Renal cortex interstitium (tissue), 11 donors: ENCODE measurements at regions not wholly inside any gene's neighbourhood (a gene's known extent, or its start where the extent isn't known, plus 50 kb on each side); places are given as distances from the start of the nearest gene placed in this dataset.

Experiments used
- DNase-seq, 11 donors: peaks; one replicate each; pipeline ENCODE4 v3.0.0-alpha.2; 2013; ENCODE audit warnings: low read depth in 9 of 11, low spot score in 4 of 11; ENCODE audit errors: extremely low read depth in 1 of 11

- no peak for DNase-seq
These were observed 113.4 kb upstream of the C11orf87 start for GRCh38 chr11:109308551-109308950.

DNA sequence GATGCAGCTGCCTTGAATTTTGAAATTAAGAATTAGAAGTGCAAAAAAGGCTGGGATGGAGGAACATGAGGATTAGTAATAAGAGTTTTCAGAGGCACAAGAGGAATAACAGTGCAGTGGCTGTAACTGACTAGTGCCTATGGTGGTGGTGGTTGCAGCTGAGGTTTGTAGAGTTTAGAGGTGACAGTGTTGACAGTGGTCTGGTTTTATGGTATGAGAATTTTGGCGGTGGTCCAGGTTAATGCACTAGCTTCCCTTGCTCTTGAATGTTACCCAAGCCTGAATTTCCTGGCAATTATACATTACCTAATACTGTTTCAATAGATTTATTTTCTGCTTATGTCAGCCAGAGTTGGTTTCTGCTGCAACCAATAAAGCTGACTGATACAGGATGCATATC is 112.8 kb upstream of the C11orf87 start:
- peak in 2 of 11 donors; percentile 4 to 8 for DNase-seq

- no peak for DNase-seq
These were observed 104.3 kb upstream of the C11orf87 start for GRCh38 chr11:109317726-109318125.

DNA sequence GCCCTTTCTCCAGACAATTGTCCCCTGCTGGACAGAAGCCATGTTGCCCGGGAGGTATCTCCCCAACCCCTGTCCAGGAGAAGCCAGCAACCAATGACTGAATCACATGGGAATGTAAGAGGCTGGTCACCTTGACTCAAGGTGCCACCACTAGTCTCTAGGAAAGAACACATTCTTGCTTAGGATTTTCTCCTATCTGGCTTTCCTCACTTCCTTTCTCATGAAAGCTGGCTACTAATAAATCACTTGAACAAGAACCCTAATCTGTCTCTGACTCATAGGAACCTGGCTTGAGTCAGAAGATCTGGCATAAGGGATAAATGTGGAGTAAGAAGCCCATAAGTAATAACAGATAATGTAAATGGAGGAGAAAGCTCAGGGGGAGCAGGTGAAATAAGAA is 101.4 kb upstream of the C11orf87 start:
- DNase-seq: no peak

DNA sequence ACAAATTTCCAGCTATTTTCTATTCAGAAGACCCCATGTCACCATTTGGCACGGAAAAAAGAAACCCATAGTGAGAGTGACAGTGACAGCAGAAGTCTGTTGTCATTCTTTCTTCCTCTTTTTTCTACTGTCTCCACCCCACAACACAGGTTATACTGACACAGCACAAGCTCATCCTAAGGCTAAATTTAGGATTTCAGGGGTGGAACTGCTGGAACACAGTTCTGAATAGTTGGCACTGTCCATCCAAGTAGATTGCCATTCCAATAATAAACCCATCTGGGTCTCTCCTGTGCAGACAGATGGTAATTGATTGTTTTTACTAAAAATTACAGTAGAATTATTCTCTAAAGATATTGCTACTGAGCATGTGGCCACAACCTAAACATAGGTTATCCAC is 95.2 kb upstream of the C11orf87 start:
- DNase-seq: no peak

GRCh38 chr11:109329716-109330115 is 92.3 kb upstream of the C11orf87 start:
- no peak for DNase-seq

DNA sequence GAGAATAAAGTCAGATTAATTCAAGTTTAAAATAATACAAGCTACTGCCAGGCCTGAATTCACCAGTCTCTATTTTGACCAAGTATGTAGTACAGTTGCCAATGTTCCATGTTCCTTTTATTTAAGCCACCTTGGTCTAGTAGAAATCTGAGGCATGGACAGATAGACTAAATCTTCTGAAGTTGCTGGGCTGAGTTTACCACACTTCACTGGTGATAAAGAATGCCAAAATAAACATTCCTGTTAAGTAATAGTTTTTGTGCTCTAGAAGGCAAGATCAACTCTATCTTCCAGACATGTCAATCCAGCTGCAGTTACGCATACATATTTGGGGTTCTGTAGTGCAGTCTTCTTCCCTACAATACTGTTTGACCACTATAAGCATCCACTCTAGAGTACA is 83.9 kb upstream of the C11orf87 start:
- DNase-seq: no peak

DNA sequence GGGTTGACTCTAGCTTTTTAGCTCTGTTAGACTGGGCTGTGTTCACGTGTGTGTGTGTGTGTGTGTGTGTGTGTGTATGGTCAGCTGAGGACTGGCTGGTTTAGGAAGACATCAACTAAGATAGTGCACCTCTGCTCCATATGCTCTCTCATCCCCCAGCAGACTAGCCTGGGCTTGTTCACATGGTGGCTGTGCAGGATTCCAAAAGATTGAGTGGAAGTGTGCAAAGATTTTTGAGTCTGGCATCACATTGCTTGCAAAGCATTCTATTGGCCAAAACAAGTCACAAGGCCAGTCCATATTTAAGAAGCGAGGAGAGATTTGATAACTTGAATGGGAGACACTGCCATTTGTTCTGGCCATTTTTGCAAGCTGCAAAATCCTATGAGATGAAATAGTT is 79.7 kb upstream of the C11orf87 start:
- no peak for DNase-seq

- no peak for DNase-seq
These were observed 78.7 kb upstream of the C11orf87 start for GRCh38 chr11:109343242-109343641.

DNA sequence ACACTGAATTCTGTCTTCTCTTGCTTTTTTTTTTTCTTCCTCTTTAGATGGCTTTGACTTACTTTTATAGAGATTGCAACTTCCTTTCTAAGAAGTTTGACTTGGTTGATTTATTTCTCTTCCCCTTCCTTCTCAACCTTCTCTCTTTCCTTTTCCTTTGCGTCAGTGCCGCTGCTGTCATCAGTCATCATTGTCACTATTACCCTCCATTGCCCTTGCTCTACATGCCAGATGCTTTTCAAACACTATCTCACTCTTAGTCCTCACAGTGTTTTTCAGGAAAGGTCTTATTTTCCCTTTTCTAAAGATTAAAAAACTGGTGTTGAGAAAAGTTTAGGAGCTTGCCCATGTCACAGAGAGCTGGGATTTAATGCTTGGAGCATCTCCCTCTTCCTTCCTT is 74.7 kb upstream of the C11orf87 start:
- DNase-seq: no peak

DNA sequence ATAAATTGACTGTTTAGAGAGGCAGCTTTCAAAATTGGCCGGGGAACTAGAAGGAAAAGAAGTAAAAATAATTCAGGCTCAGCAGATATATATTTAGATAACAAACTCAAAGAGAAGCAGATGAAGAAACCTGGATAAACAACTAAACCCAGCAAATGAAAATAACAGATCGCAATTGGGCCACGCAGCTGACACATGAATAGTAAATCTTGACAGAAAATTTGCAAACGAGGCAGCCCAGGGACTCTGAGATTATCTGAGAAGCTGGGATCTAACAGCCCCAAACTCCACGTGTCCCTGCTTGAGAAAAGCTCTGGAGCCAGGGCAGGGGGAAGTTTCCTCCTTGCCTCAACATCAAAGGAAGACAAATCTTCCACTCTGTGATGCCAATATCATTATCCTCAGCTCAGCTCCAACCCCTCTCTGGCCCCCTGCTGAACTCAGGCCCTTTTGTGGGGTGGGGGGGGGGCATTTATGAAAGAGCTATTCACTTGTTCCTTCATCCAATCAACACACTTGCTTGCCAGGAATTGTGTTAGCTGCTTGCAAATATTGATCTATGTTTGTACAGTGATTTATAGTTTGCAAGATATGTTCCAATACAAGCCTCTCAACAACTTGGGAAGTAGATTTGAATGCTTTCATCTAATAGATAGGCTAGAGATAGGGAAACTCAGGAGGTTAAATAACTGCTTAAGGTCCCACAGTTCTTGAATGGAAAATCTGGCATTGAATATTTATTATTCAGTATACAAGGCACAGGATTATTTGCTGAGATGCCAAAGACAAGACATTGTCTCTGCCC is 72.5 kb upstream of the C11orf87 start:
- DNase-seq: peak in 5 of 11 donors; percentile 7 to 23 (median 17)

DNA sequence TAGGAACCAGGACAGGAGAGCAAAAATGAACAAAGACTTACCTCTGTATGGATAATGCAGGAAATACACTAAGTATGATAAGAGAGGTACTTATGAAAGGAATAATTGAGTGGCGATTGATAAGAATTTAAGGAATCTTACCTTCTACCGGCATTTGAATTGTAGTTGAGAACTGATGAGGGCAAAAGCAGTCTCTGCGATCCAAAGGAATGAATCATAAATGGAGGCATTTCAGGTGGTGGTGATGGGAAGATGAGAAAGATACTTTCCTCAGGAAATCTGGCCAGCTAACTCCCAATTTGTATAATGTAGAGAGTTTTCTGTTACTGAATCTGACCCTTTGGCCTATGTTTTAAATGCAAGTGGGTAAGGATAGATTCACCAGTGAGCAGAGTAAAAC is 71.9 kb upstream of the C11orf87 start:
- no peak for DNase-seq

- DNase-seq: no peak
These were observed 59.9 kb upstream of the C11orf87 start for GRCh38 chr11:109362059-109362458.

- no peak for DNase-seq
These were observed 58.3 kb upstream of the C11orf87 start for GRCh38 chr11:109363682-109364081.

DNA sequence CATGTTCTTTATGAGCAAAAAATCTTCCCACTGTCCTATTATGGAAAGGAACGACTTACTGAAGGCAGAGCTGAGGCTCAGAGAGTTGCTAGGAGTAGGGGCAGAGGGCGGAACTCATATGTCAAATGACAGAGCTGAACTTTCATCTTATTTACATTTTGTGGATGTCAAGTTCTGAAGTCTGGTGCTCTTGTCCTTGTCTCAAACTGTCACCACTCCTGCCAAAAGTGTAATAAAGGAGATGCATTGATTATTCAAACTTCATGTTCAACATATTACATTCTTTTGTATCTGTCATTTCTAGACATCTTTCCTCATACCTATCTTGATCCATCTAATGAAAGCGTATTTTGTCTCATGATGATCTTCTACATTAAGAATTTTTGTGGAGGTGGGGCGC is 57.1 kb upstream of the C11orf87 start:
- DNase-seq: no peak

DNA sequence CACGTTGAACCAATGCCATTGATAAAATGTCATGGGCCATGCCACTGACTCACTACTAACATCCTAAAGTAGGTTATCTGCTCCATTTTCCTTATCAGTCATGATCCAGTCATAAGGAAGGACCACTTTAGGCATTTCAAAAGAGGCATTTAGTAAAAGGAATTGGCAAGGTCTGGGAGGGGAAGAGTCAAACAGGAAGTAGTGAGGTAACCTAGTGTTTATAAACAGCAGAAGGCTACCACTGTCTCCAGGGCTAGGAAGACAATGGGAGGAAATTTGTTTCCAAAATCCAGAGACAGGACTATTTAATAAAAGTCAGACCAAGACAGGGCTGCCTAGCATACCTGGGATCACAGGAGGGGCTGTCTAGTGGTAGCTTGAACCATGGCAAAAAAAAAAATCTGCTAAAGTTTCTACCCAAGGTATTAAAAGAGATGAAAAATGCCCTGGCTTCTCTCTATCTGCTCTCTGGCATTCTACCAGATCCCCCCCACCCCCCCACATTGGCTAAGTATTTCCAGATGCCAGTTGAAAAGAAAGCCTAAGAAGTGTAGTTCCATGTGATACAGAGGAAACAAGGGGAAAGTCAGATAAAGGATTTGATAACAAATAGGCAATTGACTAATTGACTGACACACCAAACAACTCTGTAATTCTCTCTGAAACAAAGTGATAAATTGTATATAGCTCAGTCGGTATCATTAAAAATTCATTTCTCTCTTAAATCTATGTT is 50.4 kb upstream of the C11orf87 start:
- no peak for DNase-seq
